ENCODE measurements at regions not wholly inside any gene's neighbourhood (a gene's known extent, or its start where the extent isn't known, plus 50 kb on each side); places are given as distances from the start of the nearest gene placed in this dataset.

DNA sequence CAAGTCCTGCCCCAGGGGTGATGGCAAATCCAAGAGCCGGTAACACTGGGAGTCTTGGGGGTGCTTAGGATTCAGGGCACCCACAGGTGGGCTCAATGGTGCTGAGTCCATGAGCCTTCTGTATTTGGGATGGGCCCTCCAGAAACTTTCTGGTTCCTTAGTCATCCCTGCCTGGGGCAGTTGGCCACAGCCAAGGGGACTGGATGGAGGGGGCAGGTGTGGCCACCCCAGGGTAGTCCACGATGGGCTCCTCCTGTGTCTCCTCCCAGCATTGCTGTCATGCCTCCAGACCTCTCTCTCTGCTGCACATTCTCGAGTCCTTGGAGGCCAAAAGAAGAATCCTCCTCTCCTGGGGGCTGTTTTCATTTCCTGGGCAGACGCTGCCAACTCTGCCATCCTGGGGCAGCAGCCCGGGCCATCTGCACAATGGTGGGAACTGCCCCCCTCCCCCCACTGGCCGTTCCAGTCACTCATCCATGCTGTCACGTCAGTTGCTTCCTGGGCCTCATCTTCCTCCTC lies 158.0 kb upstream of the TWIST2 start:
- no peak for DNase-seq

DNA sequence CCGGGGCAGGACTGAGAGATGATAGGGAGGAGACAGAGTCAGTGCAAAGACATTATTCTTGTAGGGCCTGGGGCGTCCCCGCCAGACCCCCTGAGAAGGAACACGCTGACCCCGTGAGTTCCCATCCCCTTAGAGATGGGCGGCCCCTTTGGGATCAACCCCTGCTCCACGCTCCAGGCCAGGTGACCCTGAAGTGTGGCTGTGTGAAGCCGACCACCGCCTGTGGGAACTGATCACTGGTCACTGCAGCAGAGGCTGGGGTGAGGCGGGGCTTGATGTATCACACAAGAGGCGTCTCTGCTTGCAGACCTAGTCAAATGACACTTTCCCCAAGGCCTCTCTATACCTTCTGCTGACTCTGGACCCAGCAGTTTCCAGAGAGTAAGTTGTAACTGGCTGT lies 157.4 kb upstream of the TWIST2 start:
- DNase-seq = no peak

DNA sequence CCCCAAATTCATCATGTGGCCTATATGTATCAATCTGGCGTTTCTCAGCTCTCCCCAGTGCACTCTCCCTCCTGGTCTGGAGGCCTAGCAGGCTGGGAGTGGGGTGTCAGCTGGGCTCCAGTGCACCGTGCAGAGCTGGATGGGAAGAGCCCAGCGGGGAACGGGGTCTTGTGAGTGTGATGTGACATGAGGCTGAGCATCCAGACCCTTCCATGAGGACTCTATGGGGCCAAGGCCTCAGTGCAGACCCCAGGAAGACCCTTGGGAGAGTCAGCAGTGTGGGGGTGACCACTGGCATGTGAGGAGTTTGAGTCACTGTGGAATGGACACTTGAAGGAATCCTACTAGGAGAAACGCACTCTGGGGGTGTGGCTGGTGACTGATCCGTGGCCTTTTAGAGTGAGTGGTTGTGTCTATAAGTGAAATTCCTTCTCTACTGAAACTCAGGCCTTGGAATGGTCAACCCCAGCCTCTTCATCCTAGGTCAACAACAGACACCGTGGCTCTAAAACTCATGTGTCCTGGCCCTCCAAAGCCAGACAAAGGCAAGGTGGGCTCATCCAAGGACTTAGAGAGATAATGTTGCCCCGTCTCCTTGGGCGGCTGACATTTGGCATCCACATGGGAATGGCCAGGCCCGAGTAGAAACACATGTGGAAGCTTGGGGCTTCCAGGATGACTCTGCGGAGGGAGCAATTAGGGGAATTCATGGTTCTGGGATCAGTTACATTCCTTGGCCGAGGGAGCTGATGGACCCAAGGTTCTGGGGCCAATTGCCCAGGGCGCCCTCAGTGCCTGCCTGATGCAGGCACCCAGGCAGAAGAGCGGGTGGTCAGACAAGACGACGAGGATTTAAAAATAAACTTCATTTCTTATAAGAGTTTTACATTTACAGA lies 156.0 kb upstream of the TWIST2 start:
- DNase-seq = no peak

DNA sequence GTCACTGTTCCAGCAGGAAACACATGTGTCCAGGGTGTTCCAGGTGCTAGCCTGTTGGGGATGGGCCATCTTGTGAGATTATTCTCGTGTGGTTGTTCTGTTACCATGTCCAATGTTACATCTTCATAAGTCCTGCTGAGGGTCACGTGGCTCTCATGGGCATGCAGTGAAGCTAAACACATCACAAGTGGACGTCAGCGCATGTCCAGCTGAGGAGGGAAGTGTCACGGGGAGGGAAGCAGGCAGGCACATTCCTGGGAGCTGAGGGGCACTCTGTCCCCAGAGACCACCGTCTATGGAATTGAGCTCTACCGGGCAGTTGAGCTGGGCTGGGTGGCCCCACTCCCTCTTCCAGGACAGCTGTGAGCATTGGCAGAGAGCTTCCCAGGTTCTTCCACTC lies 155.3 kb upstream of the TWIST2 start:
- DNase-seq = no peak

DNA sequence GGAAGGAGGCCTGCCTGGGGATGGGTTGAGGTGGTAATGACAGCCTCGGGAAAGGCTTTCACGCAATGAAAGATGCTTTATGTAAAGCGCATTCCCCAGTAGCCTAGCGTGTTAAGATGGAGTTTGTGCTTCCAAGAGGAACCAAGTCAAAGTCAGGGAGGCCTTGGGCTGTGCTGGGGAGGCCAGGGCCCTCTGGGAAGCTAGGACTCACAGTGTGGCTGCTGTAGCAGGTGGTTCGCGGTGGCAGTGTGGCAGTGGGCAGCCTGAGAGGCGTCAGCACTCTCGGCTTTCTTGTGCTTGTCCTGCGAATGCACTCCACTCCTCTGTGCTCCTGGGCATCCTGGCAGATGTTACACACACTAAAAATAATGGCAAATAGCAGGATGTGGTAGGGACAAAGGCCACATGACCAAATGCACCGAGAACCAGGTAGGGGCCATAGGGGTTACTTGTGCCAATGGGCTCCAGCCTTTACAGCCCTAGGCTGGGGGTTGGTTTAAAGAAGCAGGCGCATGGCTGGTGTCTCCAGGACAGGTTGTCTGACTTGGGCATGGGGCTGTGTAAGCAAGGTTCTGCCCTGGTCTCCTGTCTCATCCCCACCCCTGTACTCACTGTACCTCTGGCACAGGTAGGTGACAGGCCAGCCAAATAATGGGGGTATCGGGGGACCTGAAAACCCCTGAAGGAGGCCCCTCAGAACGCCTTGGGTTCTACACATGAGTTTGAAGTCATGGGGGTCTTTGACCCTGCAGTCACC lies 154.4 kb upstream of the TWIST2 start:
- DNase-seq = no peak

DNA sequence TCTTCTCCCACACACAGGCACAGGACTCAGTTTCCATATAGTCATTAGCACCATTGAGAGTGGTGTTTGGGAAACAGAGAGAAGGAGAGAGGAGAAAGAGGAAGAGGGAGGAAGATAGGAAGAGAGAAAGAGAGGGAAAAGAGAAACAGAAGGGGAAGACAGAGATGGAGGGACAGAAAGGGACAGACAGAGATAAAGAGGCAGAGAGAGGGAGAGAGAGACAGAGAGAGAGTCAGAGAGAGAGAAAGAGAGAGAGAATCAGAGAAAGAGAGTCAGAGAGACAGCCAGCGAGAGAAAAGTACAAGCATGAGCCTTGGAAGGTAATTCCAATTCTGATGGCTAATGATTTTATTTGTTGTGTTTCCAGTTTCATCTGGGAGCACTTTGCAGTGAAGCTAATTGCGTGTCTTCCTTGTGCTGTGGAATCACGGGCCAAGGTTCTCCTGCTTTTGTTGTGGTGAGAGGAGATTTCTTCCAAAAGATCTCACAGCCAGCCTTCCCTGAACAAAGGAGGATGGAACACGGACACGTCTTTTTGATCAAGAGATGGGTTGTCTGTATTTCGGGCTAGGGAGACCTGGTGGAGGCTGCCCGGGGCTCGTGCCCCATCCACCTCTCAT lies 153.6 kb upstream of the TWIST2 start:
- no peak for DNase-seq

DNA sequence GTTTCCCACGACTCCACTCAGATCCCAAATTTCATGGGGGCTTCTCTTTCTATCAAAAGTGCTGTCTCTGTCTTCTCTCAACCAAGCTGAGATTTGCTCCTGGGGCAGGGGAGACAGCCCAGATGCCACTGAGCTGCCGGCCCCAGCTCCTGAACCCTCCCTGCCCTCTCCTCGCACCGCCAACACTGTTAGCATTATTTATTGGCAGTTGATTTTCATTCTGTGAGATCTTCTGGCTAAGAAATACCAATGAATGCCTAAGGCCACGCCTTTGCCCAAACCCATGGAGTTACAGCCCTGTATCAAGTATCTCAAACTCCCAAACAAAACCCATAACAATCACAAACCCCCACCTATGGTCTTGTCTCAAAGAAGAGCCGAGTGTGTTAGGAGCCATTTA lies 153.0 kb upstream of the TWIST2 start:
- DNase-seq = no peak

DNA sequence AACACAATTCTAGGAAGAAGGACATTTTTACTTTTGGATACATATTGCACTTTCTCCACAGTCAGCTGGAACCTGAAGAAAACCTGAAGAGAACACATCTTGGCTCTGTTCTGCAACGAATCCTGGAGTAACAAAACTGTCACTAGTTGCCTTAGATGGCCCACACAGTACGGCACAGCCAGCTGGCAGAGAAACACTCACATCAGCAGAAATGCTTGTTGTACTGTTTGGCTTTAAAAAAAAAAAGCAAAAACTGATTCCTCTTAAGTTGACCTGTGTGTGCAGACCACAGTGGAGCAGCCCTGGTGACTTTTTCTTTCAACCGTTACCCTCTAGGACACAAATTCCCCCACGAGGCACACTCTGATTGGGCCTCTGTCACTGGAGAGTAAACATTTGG lies 152.3 kb upstream of the TWIST2 start:
- no peak for DNase-seq

DNA sequence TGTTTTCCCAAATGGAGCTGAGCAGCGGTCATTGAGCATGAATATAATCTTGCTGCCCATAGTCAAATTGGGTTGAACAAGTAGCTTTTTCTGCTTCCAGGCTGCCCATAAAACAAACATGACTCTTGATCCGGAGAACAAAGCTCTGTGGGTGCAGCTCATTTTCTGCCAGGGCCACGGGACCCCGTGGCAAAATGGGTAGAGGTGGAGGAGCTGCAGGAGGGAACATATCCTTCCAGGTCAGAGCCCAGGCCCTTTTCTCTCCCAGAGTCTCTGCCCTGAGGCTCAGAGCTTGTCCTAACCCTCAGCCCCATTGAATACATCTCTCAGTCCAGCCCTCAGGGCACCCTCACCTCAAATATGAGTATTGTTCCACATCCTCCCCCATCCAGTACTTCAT lies 151.6 kb upstream of the TWIST2 start:
- no peak for DNase-seq

DNA sequence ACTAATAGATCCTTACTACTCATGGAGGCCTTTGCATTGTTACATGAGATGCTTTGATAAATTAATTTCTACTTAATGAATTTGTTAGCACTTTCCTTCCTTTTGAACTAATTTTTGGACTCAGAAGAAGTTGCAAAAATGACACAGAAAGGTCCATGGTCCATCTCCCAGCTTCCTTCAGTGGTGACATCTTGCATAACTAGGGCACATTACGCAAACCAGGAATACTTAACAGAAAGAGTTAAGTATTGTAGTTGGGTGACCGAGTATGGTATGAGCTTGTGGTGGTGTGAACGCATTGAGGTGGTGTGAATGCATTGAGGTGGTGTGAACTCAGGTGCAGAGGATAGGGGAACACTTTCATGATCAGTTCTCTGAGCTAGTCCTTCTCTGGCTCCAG lies 151.1 kb upstream of the TWIST2 start:
- no peak for DNase-seq

DNA sequence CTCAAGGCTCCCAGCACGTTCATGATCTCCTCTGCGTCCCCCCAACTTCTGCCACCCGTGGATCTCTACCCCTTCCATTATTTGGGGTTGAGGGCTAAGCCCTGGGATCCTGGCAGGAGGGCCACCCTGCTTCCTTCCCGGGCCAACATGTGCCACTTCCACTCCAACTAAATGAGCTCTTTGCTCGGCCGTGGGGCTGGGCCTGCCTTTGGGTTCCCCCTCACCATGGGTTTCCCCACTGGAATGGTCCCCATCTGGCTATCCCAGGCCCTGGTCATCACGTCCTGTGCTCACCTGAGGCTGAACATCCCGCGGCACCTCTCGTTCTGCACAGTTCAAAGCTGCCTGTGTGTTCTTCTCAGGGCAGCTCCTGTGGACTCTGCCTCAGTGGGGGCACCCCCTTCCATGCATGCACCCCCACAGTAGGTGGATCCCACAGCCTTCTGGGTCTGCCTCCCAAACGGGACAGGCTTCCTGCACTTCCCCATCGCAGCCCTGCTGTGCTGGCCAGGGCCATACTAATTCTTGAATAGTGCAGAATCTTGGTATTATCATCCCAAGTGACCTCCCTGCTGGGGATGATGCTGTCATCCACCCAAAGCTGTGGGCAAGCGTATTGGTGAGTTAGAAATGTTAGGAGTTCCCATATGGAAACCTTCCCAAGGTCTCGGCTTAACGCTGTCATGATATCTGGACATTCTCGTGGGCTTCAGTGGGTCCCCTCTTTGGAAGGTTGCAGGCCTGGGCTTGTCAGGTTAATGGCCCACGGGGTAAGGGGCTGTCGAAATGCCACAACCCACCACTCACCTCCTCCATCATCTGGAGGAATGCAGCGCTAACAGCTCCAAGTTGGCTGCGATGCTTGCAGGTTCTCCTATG lies 150.5 kb upstream of the TWIST2 start:
- DNase-seq = no peak

DNA sequence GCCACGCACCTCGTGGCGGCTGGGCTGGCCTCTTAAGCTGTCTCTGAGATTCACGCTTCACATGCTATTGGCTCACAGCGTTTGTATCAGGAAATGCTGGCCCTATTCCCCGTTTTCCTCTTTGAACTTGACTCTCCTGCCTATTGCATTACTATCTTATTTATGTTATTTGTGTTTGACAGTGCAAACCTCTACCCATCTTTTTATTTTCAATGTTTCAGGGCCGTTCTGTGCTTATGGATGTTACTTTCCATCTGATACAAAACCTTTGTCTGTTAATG lies 149.9 kb upstream of the TWIST2 start:
- no peak for DNase-seq

DNA sequence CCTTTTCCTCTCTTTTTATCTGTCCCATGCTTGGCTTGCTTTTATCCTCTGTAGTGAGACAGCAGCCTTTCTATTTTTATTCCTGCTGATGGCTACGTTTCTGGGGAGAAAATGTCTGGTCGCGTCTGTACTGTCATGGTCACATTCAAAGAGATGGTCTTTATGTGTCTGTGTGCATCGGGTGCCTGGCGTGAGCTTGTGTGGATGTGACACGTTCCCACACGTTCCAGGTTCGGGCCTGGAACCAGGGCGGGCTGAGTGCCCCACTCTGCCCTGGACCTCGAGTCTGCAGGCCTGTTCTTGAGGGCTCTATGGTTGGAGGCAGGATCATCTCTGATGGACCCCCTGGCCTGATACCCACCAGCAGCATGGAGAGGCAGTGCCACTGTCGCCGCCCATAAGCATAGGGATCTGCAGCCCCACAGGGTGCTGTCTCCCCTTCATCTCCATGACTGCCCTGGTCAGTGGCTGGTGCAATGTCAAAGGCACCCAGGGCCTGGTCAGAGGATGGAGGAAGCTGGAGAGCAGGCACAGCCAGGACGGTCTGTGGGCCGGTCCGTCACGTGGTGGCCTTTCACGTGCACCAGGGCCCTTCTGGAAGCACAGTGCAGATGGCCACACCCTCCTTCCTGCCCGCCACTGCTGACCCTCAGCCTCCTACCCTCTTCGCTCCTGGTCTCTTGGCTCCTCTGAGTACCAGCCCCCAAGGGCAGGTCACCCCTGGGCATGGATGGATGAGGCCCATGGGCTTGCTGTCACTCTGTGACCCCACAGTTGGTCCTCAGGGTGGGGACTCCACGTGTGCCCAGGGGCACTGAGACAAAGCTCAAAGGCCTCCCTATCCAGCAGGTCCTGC lies 149.2 kb upstream of the TWIST2 start:
- DNase-seq = no peak

DNA sequence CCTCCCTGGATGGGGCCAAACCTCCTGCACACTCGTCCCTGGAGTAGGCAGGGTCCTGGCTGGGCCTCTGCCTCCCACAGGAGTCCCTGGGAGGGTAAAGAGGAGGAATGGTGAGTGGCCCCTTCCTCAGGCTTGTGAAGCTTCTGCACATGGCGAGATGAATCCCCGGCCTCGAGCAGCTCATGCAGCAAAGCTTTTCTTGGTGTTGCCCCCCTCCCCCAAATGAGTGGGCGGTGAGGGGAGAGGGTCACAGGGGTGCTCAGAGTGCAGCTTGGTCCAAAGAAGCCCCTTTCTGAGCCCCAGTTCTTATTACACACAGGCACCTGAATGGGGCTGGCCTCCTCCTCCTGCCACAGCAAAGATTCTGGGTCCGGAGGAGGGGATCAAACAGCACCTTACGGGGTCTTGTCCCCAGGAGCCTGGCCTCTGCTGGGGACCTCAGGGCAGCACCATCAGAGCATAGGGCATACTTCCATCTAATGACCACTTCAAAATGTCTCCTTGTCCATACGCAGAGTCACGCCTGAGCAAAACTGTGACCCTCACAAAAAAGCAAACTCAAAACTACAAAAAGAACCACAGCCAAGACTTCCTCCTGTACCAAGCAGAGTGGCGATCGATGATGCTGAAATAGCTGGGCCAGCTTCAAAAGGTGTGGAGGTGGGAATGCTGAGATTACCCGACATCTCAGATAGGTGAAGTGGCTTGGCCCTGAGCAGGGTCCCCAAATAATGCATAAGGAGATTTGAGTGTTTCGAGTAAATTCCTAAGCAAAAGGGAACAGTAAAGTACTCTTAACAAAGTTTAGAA lies 148.4 kb upstream of the TWIST2 start:
- DNase-seq = no peak

DNA sequence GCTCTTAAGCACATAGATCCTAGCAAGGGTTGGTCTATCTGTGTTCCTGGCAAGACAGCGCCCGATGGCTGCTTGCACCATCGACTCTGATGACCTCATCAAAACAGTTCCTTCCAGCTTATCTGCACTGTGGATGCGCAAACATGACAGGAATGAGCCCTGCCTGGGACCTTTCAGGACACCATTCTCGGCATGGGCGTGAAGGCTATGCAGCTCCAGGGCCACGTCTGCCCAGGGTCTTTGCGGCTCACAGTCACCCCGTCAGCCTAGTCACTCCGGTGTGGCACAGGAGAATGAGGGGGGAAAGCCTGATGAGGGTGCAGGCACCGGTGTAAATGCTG lies 147.8 kb upstream of the TWIST2 start:
- DNase-seq = no peak

DNA sequence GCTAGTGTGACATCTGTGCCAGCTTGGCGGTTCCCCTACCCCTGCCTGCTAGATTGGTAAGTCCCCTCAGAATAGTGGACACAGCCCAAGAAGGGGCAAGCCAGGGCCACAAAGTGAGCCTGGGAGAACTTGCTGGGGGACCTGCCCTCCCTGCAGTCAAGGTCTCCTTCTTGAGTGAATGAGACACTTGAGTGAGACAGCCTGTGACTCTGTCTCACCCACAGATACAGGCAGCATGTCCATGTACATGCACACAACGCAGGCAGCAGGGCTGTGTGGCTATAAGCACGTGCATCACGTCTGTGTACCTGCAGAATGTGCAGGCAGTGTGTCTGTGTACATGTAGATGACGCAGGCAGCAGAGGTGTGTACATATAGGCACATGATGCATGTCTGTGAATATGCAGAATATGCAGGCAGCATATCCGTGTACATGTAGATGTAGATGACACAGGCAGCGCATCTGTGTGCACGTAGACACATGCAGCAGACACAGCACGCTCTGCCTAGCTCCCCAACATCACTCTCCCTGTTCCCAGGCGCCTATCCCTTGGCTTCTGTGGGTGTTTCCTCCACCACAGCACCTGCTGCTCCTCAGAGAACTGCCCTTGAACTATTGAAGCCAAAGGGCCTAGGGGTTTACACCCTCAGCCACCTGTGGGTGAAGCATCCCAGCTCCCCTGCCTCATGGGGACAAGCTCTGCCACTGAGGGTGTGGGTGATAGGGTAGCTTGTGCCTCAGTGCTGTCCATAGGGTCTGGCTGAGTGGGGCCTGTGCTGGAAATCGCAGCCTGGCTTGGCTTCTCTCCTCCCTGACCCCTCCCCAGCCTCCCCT lies 147.2 kb upstream of the TWIST2 start:
- DNase-seq = no peak

DNA sequence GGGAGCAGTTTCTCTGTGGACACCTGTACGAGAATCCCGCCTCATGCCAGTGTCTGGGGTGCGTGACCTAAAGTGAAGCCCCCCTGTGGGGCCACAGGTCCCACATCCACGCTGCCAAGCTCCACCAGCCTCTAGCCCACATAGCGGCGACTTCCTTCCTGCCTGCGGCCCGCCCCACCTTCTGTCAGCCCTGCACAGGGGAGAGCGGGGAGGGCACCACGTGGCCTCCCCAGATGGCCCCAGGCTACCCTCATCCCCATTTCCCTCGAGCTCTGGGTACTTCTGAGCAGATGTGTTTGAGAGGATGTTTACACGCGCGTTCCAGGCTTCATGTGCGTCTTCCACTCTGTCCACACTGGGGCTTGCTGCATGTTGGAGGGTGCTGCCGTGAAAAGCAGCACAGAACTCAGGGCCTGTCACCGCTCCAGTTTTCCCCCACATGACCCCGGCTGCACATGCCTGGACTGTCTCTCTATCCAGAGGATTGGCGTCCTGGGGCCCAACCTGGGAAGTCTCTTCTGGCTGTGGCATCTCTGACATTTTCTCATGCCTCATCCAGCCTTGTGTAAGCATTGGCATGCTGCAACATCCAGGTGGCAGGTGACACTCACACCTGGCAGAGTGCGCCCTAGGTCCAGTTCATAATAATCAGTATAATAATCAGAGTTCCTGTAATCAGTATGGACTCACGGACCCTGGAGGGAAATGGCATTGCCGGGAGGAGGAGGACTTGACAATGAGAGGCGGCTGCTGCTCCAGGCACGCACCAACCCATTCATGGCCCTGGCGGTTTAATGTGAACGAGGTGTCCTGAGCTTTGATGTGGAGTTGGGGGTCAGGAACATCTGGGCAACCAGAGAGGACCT lies 146.3 kb upstream of the TWIST2 start:
- no peak for DNase-seq

DNA sequence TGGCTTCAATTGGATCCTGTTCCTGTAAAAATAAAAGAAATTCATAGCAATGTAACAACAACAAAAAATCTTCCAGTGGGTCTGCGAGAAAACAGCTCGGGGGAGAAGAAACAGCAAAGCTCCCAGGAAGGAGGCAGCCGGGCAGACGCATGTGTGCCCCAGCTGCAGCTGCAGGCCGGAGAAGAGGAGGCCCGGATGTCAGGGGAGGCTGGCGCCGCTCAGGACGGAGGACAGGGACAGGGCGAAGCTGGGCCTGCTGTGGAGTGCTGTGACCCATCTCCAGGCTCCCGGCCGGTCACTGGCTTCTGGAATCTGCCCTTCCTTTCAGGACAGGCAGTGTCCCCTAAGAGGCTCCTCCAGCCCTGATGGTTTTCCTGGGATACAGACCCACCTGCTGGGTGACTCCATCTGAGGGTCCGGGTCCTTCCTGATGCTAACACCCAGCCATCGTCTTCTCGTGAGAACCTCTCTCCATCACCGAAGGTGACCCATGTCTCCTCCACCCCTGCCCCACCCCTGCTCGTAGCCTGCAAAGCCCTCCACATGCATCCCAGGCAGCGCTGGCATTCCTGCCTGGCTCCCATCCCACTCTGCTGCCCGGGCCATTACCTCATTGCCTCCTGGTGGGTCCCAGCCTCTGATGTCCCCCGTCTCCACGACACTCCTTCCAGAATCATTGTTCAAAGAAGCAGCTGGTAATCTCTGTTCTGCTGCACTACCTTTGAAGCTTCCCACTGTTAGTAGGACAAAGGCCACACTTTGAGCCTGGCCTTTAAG lies 145.4 kb upstream of the TWIST2 start:
- DNase-seq = no peak
